ENCODE measurements at regions not wholly inside any gene's neighbourhood (a gene's known extent, or its start where the extent isn't known, plus 50 kb on each side); places are given as distances from the start of the nearest gene placed in this dataset.
"Not testable (repeated sequence)": the region's sequence is repeated elsewhere in the genome, so short reads cannot be mapped to it uniquely, and the experiment has no call there.

GRCh38 chr7:63066235-63066634, 932.4 kb upstream of the ZNF722 start:
- not testable (repeated sequence) for H3K9ac ChIP-seq (ENCODE audit: low read length in 5 of 5); H3K4me1 ChIP-seq (ENCODE audit: control insufficient read depth in 5 of 5, insufficient read depth in 5 of 5, low read length in 5 of 5); H3K4me3 ChIP-seq (ENCODE audit: low read depth in 1 of 5, low read length in 5 of 5); H3K27me3 ChIP-seq (ENCODE audit: control insufficient read depth in 5 of 5, insufficient read depth in 4 of 5, low read length in 5 of 5); H3K27ac ChIP-seq (ENCODE audit: low read depth, low read length); H3K36me3 ChIP-seq (ENCODE audit: control insufficient read depth in 5 of 5, insufficient read depth in 5 of 5, low read length in 5 of 5)
- H3K9me3 ChIP-seq (ENCODE audit: control insufficient read depth in 5 of 5, low read length in 5 of 5) = peaks cover 0 to 35% (median 22%) of the 10 kb centered on the region in 5 donors

- no peak overlapping the region for H3K9ac ChIP-seq (ENCODE audit: low read length in 5 of 5)
- no peak overlapping the region for H3K27ac ChIP-seq (ENCODE audit: low read depth, low read length)
- H3K4me1 ChIP-seq (ENCODE audit: control insufficient read depth in 5 of 5, insufficient read depth in 5 of 5, low read length in 5 of 5) = no peaks in the 10 kb centered on the region
- H3K4me3 ChIP-seq (ENCODE audit: low read depth in 1 of 5, low read length in 5 of 5) = peak overlapping the region in 2 of 5 donors; percentile 6 to 26
- H3K9me3 ChIP-seq (ENCODE audit: control insufficient read depth in 5 of 5, low read length in 5 of 5) = peaks cover 0 to 53% (median 35%) of the 10 kb centered on the region in 5 donors
- no peaks in the 10 kb centered on the region for H3K27me3 ChIP-seq (ENCODE audit: control insufficient read depth in 5 of 5, insufficient read depth in 4 of 5, low read length in 5 of 5)
- no peaks in the 10 kb centered on the region for H3K36me3 ChIP-seq (ENCODE audit: control insufficient read depth in 5 of 5, insufficient read depth in 5 of 5, low read length in 5 of 5)
Measured at GRCh38 chr7:63067897-63068585, 930.6 kb upstream of the ZNF722 start.

DNA sequence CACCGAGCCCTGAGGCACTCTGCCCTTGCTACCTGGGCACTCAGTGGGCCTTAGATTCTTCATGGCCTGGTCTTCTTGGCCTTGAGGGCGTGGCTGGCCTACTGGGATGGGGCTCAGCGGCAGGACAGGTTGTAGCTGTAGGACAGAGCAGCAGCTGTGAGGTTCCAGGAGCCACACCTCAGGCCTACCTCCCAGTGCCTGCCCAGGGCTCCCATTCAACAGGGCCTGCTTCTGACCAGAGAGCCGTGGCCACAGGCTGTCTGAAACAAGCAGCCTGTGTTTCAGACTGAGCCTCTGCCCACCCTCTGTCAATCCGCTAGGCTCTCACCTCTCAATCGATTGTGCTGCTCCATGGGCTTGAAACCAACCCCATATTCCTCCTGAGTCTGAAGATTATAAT, 928.0 kb upstream of the ZNF722 start:
- peak overlapping the region in 1 of 5 donors; percentile 9 for H3K4me3 ChIP-seq (ENCODE audit: low read depth in 1 of 5, low read length in 5 of 5)
- no peaks in the 10 kb centered on the region for H3K27me3 ChIP-seq (ENCODE audit: control insufficient read depth in 5 of 5, insufficient read depth in 4 of 5, low read length in 5 of 5)
- H3K9me3 ChIP-seq (ENCODE audit: control insufficient read depth in 5 of 5, low read length in 5 of 5) = peaks cover 0 to 66% (median 43%) of the 10 kb centered on the region in 5 donors

GRCh38 chr7:63071396-63071795, 927.3 kb upstream of the ZNF722 start:
- Histone ChIP-seq H3K4me1 (ENCODE audit: control insufficient read depth in 5 of 5, insufficient read depth in 5 of 5, low read length in 5 of 5) (no peaks in the 10 kb centered on the region), H3K27ac (ENCODE audit: low read depth, low read length) (no peak overlapping the region), H3K9ac (ENCODE audit: low read length in 5 of 5) (no peak overlapping the region), H3K27me3 (ENCODE audit: control insufficient read depth in 5 of 5, insufficient read depth in 4 of 5, low read length in 5 of 5) (no peaks in the 10 kb centered on the region), H3K9me3 (ENCODE audit: control insufficient read depth in 5 of 5, low read length in 5 of 5) (peaks cover 0 to 64% (median 43%) of the 10 kb centered on the region in 5 donors), H3K36me3 (ENCODE audit: control insufficient read depth in 5 of 5, insufficient read depth in 5 of 5, low read length in 5 of 5) (no peaks in the 10 kb centered on the region), H3K4me3 (ENCODE audit: low read depth in 1 of 5, low read length in 5 of 5) (no peak overlapping the region)

More for the DNA sequence above, 928.0 kb upstream of the ZNF722 start:
- H3K4me1 ChIP-seq (ENCODE audit: control insufficient read depth in 5 of 5, insufficient read depth in 5 of 5, low read length in 5 of 5) = no peaks in the 10 kb centered on the region
- H3K9ac ChIP-seq (ENCODE audit: low read length in 5 of 5) = no peak overlapping the region
- no peaks in the 10 kb centered on the region for H3K36me3 ChIP-seq (ENCODE audit: control insufficient read depth in 5 of 5, insufficient read depth in 5 of 5, low read length in 5 of 5)
- H3K27ac ChIP-seq (ENCODE audit: low read depth, low read length) = no peak overlapping the region

DNA sequence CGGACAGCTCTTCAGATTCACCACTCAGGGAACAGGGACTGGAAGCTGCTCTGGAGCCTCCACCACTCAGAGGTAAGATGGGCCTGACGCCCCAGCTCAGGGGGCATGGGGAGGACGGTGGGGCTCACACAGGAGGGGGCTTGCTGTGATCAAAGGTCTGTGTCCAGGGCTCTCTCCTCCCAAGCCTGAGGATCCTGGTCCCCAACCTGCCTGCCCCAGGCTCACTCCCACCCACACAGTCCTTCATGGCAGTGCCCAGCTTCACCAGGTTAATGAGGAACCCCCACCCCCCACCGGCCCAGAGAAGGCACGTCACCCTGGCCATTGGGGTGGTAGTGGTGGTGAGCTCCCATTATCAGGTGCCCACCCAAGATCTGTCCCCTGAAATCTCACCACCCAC, 926.7 kb upstream of the ZNF722 start:
- Histone ChIP-seq H3K4me3 (ENCODE audit: low read depth in 1 of 5, low read length in 5 of 5) (no peak overlapping the region), H3K36me3 (ENCODE audit: control insufficient read depth in 5 of 5, insufficient read depth in 5 of 5, low read length in 5 of 5) (no peaks in the 10 kb centered on the region), H3K27ac (ENCODE audit: low read depth, low read length) (no peak overlapping the region), H3K27me3 (ENCODE audit: control insufficient read depth in 5 of 5, insufficient read depth in 4 of 5, low read length in 5 of 5) (no peaks in the 10 kb centered on the region), H3K9me3 (ENCODE audit: control insufficient read depth in 5 of 5, low read length in 5 of 5) (peaks cover 0 to 67% (median 38%) of the 10 kb centered on the region in 5 donors), H3K9ac (ENCODE audit: low read length in 5 of 5) (no peak overlapping the region), H3K4me1 (ENCODE audit: control insufficient read depth in 5 of 5, insufficient read depth in 5 of 5, low read length in 5 of 5) (no peaks in the 10 kb centered on the region)

- Histone ChIP-seq H3K36me3 (ENCODE audit: control insufficient read depth in 5 of 5, insufficient read depth in 5 of 5, low read length in 5 of 5) (no peaks in the 10 kb centered on the region), H3K4me1 (ENCODE audit: control insufficient read depth in 5 of 5, insufficient read depth in 5 of 5, low read length in 5 of 5) (no peaks in the 10 kb centered on the region), H3K4me3 (ENCODE audit: low read depth in 1 of 5, low read length in 5 of 5) (peak overlapping the region in 1 of 5 donors; percentile 16), H3K9me3 (ENCODE audit: control insufficient read depth in 5 of 5, low read length in 5 of 5) (peaks cover 0 to 68% (median 36%) of the 10 kb centered on the region in 5 donors), H3K9ac (ENCODE audit: low read length in 5 of 5) (no peak overlapping the region), H3K27me3 (ENCODE audit: control insufficient read depth in 5 of 5, insufficient read depth in 4 of 5, low read length in 5 of 5) (no peaks in the 10 kb centered on the region), H3K27ac (ENCODE audit: low read depth, low read length) (no peak overlapping the region)
Measured at GRCh38 chr7:63072806-63073205, 925.8 kb upstream of the ZNF722 start.

- H3K9me3 ChIP-seq (ENCODE audit: control insufficient read depth in 5 of 5, low read length in 5 of 5) = peaks cover 0 to 69% (median 37%) of the 10 kb centered on the region in 5 donors
Measured at GRCh38 chr7:63073286-63073685, 925.4 kb upstream of the ZNF722 start.

GRCh38 chr7:63073736-63074135, 924.9 kb upstream of the ZNF722 start:
- H3K9me3 ChIP-seq (ENCODE audit: control insufficient read depth in 5 of 5, low read length in 5 of 5) = peaks cover 0 to 70% (median 42%) of the 10 kb centered on the region in 5 donors
- no peaks in the 10 kb centered on the region for H3K36me3 ChIP-seq (ENCODE audit: control insufficient read depth in 5 of 5, insufficient read depth in 5 of 5, low read length in 5 of 5)
- no peaks in the 10 kb centered on the region for H3K4me1 ChIP-seq (ENCODE audit: control insufficient read depth in 5 of 5, insufficient read depth in 5 of 5, low read length in 5 of 5)
- H3K27me3 ChIP-seq (ENCODE audit: control insufficient read depth in 5 of 5, insufficient read depth in 4 of 5, low read length in 5 of 5) = no peaks in the 10 kb centered on the region
- H3K27ac ChIP-seq (ENCODE audit: low read depth, low read length) = no peak overlapping the region
- H3K9ac ChIP-seq (ENCODE audit: low read length in 5 of 5) = no peak overlapping the region
- H3K4me3 ChIP-seq (ENCODE audit: low read depth in 1 of 5, low read length in 5 of 5) = peak overlapping the region in 3 of 5 donors; percentile 4 to 8 (median 4)

More at GRCh38 chr7:63073286-63073685, 925.4 kb upstream of the ZNF722 start:
- Histone ChIP-seq H3K9ac (ENCODE audit: low read length in 5 of 5) (no peak overlapping the region), H3K27me3 (ENCODE audit: control insufficient read depth in 5 of 5, insufficient read depth in 4 of 5, low read length in 5 of 5) (no peaks in the 10 kb centered on the region), H3K4me1 (ENCODE audit: control insufficient read depth in 5 of 5, insufficient read depth in 5 of 5, low read length in 5 of 5) (no peaks in the 10 kb centered on the region), H3K36me3 (ENCODE audit: control insufficient read depth in 5 of 5, insufficient read depth in 5 of 5, low read length in 5 of 5) (no peaks in the 10 kb centered on the region), H3K27ac (ENCODE audit: low read depth, low read length) (no peak overlapping the region), H3K4me3 (ENCODE audit: low read depth in 1 of 5, low read length in 5 of 5) (peak overlapping the region in 1 of 5 donors; percentile 16)

- no peak overlapping the region for H3K9ac ChIP-seq (ENCODE audit: low read length in 5 of 5)
- peaks cover 0 to 70% (median 59%) of the 10 kb centered on the region in 5 donors for H3K9me3 ChIP-seq (ENCODE audit: control insufficient read depth in 5 of 5, low read length in 5 of 5)
Measured at GRCh38 chr7:63077841-63078240, 920.8 kb upstream of the ZNF722 start.

GRCh38 chr7:63080406-63080805, 918.2 kb upstream of the ZNF722 start:
- Histone ChIP-seq H3K9me3 (ENCODE audit: control insufficient read depth in 5 of 5, low read length in 5 of 5) (peaks cover 6 to 73% (median 53%) of the 10 kb centered on the region in 5 donors), H3K9ac (ENCODE audit: low read length in 5 of 5) (no peak overlapping the region), H3K27me3 (ENCODE audit: control insufficient read depth in 5 of 5, insufficient read depth in 4 of 5, low read length in 5 of 5) (no peaks in the 10 kb centered on the region), H3K27ac (ENCODE audit: low read depth, low read length) (no peak overlapping the region), H3K4me3 (ENCODE audit: low read depth in 1 of 5, low read length in 5 of 5) (peak overlapping the region in 1 of 5 donors; percentile 28), H3K36me3 (ENCODE audit: control insufficient read depth in 5 of 5, insufficient read depth in 5 of 5, low read length in 5 of 5) (no peaks in the 10 kb centered on the region), H3K4me1 (ENCODE audit: control insufficient read depth in 5 of 5, insufficient read depth in 5 of 5, low read length in 5 of 5) (no peaks in the 10 kb centered on the region)

More at GRCh38 chr7:63077841-63078240, 920.8 kb upstream of the ZNF722 start:
- Histone ChIP-seq H3K27ac (ENCODE audit: low read depth, low read length) (no peak overlapping the region), H3K4me1 (ENCODE audit: control insufficient read depth in 5 of 5, insufficient read depth in 5 of 5, low read length in 5 of 5) (no peaks in the 10 kb centered on the region), H3K27me3 (ENCODE audit: control insufficient read depth in 5 of 5, insufficient read depth in 4 of 5, low read length in 5 of 5) (no peaks in the 10 kb centered on the region), H3K4me3 (ENCODE audit: low read depth in 1 of 5, low read length in 5 of 5) (no peak overlapping the region), H3K36me3 (ENCODE audit: control insufficient read depth in 5 of 5, insufficient read depth in 5 of 5, low read length in 5 of 5) (no peaks in the 10 kb centered on the region)
